ENCODE measurements at regions not wholly inside any gene's neighbourhood (a gene's known extent, or its start where the extent isn't known, plus 50 kb on each side); places are given as distances from the start of the nearest gene placed in this dataset.

DNA sequence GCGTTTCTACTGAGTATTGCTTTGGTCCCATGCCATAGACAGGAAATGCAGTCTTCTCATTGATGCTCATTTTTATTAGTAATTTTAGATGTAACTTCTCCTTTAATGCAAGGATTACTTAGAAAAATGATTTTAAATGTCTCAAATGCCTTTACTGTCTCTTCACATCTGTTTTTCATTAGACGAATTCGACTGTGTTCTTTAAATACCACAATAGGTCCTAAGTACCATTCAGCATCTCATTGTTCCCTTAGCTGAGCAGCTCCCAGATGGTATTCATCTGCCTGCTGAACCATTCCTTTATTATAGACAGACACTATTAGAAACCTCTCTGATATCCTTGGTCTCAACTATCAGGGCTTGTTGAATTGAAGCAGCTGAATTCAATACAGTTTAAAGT, 113.6 kb downstream of the LSMEM1 start:
- DNase-seq (ENCODE audit: low spot score) = no peak

DNA sequence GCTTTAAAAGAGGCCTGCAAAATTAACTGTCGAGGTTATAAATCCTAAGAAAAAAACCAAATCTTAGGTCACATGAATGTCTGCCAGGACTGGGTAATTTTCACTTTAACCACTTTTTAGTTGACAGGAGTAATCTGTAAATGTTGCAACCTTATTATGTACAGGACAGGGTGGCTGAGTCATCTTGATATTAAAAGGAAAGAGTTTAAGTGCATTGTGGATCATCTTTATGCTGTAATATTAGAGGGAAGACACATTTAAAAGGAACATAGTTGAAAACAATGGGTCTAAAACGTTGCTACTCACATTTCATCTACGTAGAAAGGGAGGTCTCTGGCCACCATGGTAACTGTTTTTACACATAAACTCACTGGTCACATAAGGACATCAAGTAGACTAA, 115.5 kb downstream of the LSMEM1 start:
- DNase-seq (ENCODE audit: low spot score) = no peak

DNA sequence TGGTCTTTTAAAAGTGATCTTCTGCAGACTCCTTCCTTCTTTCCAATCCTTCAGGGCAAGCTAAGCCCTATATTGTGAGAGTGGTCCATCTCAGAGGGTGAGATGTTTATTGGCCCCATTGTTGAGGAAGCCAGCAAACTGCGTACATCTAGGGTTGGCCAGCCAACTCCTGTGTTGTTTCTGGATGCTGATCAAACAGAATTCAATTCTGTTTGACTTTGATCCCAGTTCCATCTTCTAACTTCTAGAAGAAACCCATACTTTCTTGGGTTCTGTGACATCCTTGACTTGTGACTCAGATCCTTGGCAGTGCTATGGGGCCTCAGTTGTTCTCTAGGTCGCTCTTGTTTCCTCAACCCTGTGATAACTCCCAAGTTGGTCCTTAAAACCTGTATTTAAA, 116.2 kb downstream of the LSMEM1 start:
- no peak for DNase-seq (ENCODE audit: low spot score)

DNA sequence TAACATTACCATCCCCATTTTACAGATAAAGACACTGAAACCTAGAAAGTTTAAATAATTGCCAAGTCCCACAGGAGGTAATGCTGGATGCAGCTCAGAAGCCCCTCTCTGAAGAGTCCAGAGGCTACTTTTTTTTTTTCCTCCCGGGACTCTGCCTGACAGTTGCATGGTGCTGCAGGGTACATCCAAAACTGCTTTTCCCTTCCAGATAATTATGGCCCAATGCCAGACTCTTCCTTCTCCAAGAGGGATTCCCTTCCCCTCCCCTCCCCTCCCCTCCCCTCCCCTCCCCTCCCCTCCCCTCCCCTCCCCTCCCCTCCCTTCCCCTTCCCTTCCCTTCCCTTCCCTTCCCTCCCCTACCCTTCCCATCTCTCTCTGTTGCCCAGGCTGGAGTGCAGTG, 122.9 kb downstream of the LSMEM1 start:
- DNase-seq (ENCODE audit: low spot score) = no peak

DNA sequence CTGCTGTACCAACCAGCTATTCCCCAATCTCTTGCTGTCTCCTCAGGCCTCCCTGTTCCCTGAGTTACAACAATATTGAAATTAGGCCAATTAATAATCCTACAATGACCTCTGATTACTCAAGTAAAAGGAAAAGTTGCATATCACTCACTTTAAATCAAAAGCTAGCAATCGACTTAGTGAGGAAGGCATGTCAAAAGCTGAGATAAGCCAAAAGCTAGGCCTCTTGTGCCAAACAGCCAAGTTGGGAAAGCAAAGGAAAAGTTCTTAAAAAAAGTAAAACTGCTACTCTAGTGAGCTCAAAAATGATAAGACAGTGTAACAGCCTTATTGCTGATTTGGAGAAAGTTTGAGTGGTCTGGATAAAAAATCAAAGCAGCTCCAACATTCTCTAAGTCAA, 129.8 kb downstream of the LSMEM1 start:
- no peak for DNase-seq (ENCODE audit: low spot score)

DNA sequence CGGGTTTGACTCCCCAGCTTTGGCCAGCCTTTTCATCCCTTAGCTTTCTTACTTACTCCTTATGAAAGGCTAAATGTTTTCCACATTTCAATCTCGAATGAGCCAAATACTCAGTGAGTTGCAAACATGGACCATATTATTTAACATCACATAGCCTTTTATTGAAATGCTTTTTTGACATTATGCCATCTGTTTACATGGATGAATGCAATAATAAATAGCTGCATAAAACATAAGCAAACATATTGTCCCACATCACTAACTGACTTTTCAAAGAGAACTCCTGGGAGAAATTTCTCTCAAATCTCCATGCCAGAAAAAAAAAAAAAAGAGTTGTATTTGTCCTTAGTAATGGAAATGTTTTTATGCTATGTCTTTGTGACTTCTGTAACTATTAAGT, 134.9 kb downstream of the LSMEM1 start:
- no peak for DNase-seq (ENCODE audit: low spot score)

DNA sequence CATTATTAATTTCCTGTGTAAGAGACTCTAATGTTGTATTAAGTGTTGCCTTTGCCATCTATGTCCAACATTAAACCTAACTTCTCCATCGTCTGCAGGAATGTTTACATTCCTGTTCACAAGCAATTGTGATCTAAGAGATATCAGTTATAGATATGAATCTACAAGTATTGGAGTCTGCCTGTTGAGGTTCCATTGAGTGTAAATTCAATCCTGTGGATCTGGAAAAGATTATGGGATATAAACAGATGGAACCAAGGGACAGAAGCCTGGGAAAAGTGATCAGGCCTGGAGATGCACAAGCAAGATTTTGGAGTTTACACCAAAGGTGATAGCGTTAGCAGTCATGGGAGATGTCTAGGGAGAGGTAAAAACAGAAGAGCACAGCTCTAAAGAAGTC, 135.5 kb downstream of the LSMEM1 start:
- DNase-seq (ENCODE audit: low spot score) = no peak

DNA sequence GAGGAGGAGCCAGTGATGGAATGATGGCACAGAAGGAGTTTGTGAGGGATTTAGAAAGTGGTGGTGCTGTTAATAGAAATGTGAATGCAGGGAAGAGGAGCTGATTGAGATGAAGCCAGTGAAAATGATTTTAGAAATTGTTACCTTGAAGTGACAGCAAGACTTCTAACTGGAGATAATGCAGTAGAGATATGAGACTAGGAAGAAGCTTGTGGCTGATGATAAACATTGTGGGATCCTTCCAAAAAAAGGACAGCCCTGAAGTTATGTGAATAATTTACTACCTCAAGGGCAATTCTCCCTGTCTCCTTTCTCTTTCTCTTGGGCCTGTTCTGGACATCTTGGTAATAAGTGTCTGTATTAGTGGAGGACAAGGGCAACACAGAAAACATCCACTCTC, 138.6 kb downstream of the LSMEM1 start:
- DNase-seq (ENCODE audit: low spot score) = no peak

DNA sequence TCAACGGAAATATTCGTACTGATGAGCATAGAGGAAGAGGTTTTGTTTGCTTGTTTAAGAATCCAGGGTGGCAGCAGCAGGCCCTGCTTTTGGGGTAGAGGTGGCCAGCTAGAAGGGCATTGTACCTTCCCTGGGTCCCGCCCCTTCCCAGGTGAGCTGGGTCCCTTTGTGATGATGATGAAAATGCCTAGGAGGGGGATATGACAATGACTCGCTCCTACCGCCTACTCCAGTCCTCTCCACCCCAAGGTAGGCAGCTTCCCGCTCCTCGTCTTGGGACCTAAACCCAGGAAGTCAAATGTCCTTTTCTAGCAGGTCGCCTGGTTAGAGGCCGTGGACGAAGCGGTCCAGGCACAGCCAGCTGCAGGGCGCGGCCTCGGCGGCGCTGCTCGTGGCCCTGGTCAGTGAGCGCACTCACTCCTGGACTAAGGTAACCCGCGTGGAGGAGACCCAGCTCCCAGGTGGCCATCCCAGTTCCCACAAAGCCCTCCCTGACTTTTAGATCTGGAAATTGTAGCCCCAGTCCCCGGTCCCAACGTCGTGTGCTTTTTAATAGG, 141.4 kb downstream of the LSMEM1 start:
- no peak for DNase-seq (ENCODE audit: low spot score)

DNA sequence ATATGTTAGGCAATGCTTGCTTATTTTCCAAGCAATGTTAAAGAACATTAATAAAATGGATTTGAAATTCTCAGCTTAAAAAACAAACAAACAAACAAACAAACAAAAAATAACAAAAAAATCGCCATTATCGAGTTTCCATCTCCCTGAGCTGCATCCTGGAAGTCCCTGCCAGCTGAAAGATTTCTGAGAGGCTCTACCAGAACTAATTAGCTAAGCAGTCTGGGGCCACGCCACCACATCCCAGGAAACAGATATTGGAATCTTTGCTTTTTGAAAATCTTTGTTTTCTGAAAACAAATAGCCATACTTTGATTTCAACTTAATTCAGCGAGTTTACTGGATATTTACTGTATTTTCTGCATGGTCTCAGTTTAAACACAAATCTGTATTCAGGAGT, 143.6 kb downstream of the LSMEM1 start:
- no peak for DNase-seq (ENCODE audit: low spot score)

DNA sequence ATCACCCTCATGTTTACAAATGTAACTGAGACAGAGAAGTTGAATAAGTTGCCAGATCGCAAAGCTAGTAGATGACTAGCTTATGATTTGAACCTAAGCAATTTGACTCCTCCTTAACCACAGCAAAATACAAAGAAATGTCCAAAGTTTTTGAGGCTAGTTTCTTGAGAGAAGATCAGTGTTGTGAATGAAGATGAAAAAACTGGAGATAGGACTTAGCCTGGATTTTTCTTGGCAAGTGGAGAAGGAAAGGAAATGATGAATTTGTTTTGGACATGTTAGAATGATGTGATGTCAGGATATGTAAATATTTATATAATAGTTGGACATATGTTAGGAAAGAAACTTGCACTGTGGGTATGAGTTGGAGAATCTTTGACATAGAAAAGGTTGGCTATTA, 149.8 kb downstream of the LSMEM1 start:
- DNase-seq (ENCODE audit: low spot score) = no peak

DNA sequence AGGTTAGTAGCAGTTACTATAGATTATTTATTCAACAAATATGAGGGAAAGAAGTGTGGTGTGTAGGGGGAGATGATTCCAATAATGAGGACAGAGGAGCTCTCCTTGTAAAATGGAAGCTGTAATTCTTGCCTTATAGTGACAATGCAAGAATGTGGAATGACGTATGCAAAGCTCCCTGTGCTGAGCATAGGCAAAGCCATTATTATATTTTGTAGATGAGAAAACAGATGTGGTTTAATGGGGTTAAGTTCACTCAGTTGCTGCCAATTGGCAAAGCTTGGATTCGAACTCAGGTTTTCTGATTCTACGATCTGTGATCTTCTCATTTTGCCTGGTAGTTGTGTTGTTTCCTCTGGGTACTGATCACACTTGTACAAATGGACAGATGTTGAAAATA, 153.3 kb downstream of the LSMEM1 start:
- no peak for DNase-seq (ENCODE audit: low spot score)

DNA sequence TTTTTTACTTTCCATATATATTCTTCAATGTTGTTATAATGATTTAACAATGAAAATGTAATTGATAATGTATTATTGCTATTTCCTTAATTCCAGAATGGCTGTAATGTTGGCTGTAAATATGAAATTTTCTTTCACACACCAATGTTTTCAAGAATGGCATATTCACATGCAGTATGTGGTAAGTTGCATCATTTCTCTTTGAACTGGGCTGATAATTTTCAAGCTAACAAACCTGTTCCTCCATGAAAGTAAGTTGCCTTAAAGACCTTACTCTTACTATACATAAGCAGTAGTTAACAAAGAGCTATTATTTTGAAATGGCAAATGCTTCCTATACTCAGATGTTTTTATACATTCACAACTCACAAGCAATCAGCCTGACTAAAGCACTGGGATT, 154.5 kb downstream of the TMEM168 start:
- no peak for DNase-seq (ENCODE audit: low spot score)

DNA sequence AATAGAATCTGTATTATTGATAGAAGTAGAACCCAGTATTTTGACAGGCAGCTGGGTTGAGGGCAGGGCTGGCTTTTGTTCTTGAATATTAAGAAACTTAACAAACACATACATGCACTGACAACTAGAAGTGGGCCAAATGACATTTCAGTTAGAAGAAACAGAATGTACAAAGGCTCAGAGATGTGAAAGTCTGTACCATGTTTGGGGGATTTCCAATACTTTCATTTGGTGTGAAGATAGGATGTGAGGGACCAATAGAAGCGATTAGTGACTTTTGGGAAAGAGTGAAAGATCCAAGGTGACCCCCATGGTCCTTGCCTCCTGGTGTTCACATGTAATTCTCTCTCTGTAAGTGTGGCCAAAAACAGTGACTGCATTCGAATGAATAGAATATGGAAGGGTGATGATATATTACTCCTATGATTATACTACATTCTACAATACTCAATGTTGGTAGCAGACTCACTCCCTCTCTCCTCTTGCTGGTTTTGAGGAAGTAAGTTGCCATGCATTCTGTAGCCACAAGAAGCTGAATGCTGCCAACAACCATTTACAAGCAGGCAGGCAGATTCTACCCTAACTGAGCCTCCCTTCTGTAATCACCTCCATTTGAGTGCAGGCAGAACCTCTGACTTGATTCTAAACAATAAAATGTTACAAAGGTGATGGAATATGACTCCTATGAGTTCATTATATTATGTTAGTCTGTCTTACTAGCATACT, 151.4 kb downstream of the TMEM168 start:
- no peak for DNase-seq (ENCODE audit: low spot score)

DNA sequence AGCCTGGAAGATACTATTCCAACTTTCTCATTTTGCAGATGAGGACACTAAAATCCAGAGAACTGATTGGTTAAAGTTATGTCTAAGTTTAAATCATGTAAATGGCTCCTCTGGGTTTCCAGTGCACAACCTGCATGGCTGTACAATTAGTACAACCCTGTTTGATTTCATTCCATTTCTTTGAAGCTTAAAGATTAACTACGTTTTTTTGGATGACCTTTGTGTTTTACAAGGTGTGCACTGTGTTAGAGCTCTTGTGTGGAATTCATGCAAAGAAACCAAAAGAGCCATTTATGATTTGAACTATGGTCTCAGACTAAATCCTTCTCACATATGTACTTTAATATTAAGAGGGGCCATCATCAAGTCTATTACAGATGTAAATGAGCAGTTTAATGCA, 149.5 kb downstream of the TMEM168 start:
- DNase-seq (ENCODE audit: low spot score) = no peak

DNA sequence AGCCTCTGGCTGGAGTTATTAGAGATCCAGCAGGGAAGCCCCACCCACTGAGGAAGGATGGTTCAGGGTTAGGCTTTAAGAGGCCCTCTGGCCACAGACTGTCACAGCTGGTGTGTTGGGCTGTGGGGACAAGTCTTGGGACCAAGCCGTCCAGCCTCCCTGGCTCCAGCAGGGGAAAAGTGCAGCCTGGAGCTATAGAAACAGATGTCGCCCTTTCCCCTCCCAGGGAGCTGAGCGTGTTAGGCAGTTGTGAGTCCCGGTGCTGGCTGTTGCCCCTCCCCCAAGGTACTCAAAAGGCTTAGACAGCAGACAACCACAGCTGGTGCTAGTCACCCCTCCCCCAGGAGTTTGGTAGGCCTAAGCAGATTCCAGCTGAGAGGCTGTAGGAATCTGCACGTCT, 143.4 kb downstream of the TMEM168 start:
- DNase-seq (ENCODE audit: low spot score) = no peak

DNA sequence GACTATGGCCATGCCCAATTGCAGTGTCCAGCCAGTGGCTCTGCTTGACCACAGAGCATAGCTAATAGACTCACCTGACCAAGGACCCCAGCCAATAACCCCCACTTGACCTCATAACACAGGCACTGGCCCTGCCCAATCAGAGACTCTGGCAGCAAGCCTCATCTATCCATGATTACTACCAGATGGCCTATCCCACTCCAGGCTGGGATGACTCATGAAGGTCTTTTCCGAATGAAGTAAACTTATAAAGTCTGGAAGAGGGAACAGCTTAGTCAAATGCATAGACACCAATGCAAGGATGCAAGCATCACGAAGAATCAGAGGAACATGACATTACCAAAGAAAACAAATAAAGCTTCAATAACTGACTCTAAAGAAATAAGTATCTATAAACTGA, 141.4 kb downstream of the TMEM168 start:
- DNase-seq (ENCODE audit: low spot score) = no peak

DNA sequence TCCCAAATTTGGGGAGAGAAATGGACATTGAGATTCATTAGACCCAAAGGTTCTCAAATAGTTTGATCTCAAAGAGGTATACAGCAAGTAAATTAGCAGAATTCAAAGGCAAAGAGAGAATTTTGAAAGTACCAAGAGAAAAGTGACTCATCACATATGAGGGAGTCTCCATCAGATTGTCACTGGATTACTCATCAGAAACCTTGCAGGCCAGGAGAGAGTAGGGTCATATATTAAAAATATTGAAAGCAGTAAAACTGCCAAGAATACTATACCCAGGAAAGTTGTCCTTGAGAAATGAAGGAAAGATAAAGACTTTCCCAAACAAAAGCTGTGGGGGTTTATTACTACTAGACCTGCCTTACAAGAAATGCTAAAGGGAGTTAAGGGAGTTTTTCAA, 140.6 kb downstream of the TMEM168 start:
- DNase-seq (ENCODE audit: low spot score) = no peak

DNA sequence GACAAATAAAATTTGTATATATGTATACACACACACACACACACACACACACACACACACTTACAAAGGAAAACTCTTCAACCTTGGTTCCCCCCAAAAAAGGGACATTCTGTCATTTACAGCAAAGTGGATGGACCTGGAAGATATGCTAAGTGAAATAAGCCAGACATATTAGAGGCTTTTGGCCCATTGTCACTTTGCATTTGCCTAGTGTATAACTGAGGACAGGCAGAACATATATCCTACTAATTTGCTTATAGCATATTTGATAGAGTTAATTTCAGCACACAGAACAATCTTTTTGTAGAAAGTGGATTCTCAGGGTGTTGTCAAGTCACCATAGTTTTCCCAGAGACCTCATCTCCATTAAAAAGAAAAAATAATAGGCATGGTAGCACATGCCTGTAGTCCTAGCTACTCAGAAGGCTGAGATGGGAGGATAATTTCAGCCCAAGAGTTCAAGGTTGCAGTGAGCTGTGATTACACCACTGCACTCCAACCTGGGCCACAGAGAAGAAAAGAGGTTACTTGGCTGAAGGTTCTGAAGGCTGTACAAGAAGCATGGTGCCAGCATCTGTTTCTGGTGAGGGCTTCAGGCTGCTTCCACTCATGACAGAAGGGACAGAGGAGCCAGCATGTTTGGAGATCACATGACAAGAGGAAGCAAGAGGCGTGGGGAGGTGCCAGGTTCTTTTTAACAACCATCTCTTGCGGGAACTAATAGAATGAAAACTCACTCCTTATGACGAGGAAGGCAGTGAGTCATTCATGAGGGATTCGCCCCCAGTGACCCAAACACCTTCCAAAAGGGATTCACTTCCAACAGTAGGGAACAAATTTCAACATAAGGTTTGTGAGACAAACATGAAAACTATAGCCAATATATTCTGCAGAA, 135.6 kb downstream of the TMEM168 start:
- DNase-seq (ENCODE audit: low spot score) = no peak

DNA sequence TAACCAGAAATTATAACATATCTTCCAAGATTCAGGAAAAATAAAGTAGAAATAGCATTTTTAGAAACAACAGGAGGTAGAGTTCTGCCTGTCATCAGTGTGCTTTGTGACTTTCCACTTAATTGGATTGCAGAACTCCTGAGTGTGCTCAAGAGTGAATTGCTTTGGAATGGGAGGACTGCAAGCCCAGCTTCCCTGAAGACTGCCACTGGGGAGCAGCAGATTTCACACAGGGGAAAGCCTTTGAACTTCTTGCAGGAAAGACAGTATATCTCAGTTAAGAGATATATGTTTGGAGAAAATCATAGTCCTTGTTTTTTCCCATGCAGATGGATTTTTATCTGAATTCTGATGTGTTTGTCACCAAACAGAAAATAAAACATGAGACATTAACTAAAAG, 124.5 kb downstream of the TMEM168 start:
- peak; percentile 28 for DNase-seq (ENCODE audit: low spot score)

DNA sequence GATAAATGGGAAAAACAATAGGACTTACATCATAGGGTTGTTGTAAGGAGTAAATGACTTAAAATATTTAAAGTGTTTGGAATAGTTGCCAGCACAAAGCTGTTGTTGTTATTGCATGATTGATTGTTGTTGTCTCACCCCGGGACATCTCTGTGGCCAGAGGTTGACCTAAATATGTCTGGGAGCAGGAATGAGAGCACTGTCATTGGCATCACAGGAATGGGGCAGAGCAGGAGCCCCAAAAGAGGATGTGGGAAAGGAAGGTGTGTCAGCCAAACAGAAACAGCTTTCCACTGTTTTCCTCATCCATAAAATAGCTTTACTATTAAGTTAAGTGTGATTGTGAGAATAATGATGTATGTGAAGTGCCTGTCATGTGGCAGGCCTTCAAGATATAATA, 121.6 kb downstream of the TMEM168 start:
- no peak for DNase-seq (ENCODE audit: low spot score)

DNA sequence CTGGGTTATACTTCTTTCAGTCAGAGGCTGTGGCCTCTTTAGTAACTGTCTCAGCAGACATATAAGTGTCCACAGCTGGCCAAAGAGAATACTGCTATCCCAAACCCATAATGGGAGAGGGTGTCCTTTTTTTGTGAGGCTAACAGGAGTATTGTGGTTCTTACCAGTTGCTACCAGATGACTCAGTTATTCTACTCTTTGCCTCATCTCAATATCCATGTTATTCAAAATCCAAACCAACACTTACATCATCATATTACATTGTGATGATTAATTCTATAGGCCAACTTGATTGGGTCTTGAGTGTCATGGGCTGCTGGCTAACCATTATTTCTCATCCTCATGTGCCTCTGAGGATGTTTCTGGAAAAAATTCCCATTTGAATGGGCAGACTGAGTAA, 120.9 kb downstream of the TMEM168 start:
- DNase-seq (ENCODE audit: low spot score) = no peak

DNA sequence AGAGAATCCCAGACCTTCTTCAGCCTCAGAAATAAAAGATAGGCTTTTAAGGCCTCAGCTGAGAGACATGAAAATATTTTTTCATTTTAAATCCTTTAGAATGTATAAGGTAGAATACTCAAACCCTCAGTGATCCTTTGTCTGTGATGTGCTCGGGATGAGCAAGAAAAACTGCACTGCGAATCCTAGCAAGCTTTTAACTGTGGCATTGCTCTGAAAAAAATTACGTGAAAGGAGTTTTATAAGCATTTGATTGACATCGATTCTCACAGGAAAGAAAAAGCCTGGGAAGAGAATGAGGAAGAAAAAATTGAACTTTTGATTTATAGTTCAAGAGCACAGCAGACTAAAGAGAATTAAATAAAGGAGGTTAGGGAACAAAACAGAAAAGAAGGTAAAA, 120.0 kb downstream of the TMEM168 start:
- DNase-seq (ENCODE audit: low spot score) = no peak
